B cell (primary cell): ENCODE measurements at regions not wholly inside any gene's neighbourhood (a gene's known extent, or its start where the extent isn't known, plus 50 kb on each side); places are given as distances from the start of the nearest gene placed in this dataset.

ENCODE experiments used
- ATAC-seq: fragments of 200-7000 bp; cut with Tn5 transposase; one replicate; pipeline ENCODE4 v1.10.0; 2021; ENCODE audit warnings: low read depth, mild to moderate bottlenecking, moderate number of reproducible peaks, moderate library complexity
- CTCF ChIA-PET: fragments of 350-600 bp; sonication (Branson Sonifier 250); formaldehyde crosslinking; loops from one replicate; lab custom pipeline; 2021; ENCODE audit warnings: antibody characterized with exemption, inconsistent platforms; lab: Charles Lee
- POLR2A ChIA-PET: fragments of 350-600 bp; sonication (Branson Sonifier 250); formaldehyde crosslinking; loops from one replicate; lab custom pipeline; 2021; ENCODE audit warnings: antibody characterized with exemption; lab: Charles Lee
- DNase-seq: peaks from one replicate; pipeline ENCODE4 v3.0.0; 2013
- H2AFZ ChIP-seq: 2 replicates; pipeline ENCODE4 v1.6.1; 2012; ENCODE audit warnings: mild to moderate bottlenecking, low read depth, low read length; ENCODE audit not compliant: insufficient read depth, poor library complexity, severe bottlenecking
- H3K27ac ChIP-seq, 2 donors: 1 replicate in 1 of 2; 2 replicates in 1 of 2; pipeline ENCODE4 v1.5.1; 2012 to 2013; ENCODE audit warnings: low read length in 2 of 2, mild to moderate bottlenecking in 2 of 2, moderate library complexity in 1 of 2
- H3K27me3 ChIP-seq, 4 experiments: fragments of 200-600 bp in 1 of 4; sonication (generic) in 1 of 4; replicated peaks in 1 of 4; 1 replicate in 2 of 4; 2 replicates in 2 of 4; pipeline versions ENCODE4 v1.6.1 to v1.7.0; 2013 to 2016; ENCODE audit warnings: low read length in 3 of 4, mild to moderate bottlenecking in 2 of 4, mixed read lengths in 1 of 4, moderate library complexity in 1 of 4; ENCODE audit not compliant: insufficient read depth in 4 of 4, control insufficient read depth in 3 of 4; ENCODE audit errors: control extremely low read depth in 1 of 4
- H3K36me3 ChIP-seq, 2 experiments: replicated peaks in 1 of 2; 1 replicate in 1 of 2; 2 replicates in 1 of 2; pipeline versions ENCODE4 v1.6.1 to v1.7.1; 2013; ENCODE audit warnings: low read length in 1 of 2; ENCODE audit not compliant: insufficient read depth in 2 of 2, control insufficient read depth in 1 of 2; ENCODE audit errors: control extremely low read depth in 1 of 2, extremely low read depth in 1 of 2
- H3K4me1 ChIP-seq, 2 donors: fragments of 200-600 bp in 1 of 2; sonication (generic) in 1 of 2; 1 replicate in 1 of 2; 2 replicates in 1 of 2; pipeline versions ENCODE4 v1.5.1 to v1.6.1; 2013 to 2017; ENCODE audit warnings: low read length in 2 of 2; ENCODE audit not compliant: control insufficient read depth in 2 of 2, insufficient read depth in 2 of 2
- H3K4me2 ChIP-seq: replicated peaks from 2 replicates; pipeline ENCODE3; 2012; ENCODE audit warnings: mild to moderate bottlenecking, low read depth, low read length; ENCODE audit not compliant: poor library complexity, severe bottlenecking
- H3K4me3 ChIP-seq, 5 experiments: fragments of 200-600 bp in 1 of 5; sonication (generic) in 1 of 5; 1 replicate in 3 of 5; 2 replicates in 2 of 5; pipeline versions ENCODE4 v1.5.1 to v1.7.0; 2011 to 2016; ENCODE audit warnings: low read length in 4 of 5, mild to moderate bottlenecking in 4 of 5, low read depth in 2 of 5, control low read depth in 1 of 5, moderate library complexity in 1 of 5; ENCODE audit not compliant: insufficient read depth in 1 of 5; ENCODE audit errors: control extremely low read depth in 1 of 5, extremely low read depth in 1 of 5
- H3K79me2 ChIP-seq: fragments of 200-600 bp; sonication (generic); one replicate; pipeline ENCODE4 v1.6.0; 2016; ENCODE audit warnings: low read length; ENCODE audit not compliant: control insufficient read depth, insufficient read depth
- H3K9ac ChIP-seq: fragments of 200-600 bp; sonication (generic); 2 replicates; pipeline ENCODE4 v1.6.1; 2017; ENCODE audit warnings: mild to moderate bottlenecking, low read length, moderate library complexity
- H3K9me3 ChIP-seq, 3 donors: one replicate each; pipeline versions ENCODE4 v1.6.1 to v1.7.1; 2013; ENCODE audit warnings: low read length in 2 of 3; ENCODE audit not compliant: control insufficient read depth in 2 of 3, insufficient read depth in 1 of 3; ENCODE audit errors: control extremely low read depth in 1 of 3
- H4K20me1 ChIP-seq: 2 replicates; pipeline ENCODE4 v1.6.0; 2012; ENCODE audit warnings: mild to moderate bottlenecking, low read length; ENCODE audit not compliant: insufficient read depth, control insufficient read depth, poor library complexity, severe bottlenecking
- H3K27ac Mint-ChIP-seq: one replicate; pipeline ENCODE4 v1.8.0; 2021; ENCODE audit warnings: mixed read lengths
- H3K27me3 Mint-ChIP-seq: one replicate; pipeline ENCODE4 v1.8.0; 2021; ENCODE audit warnings: mixed read lengths
- H3K4me1 Mint-ChIP-seq: one replicate; pipeline ENCODE4 v1.8.0; 2021; ENCODE audit warnings: mixed read lengths
- H3K4me3 Mint-ChIP-seq: one replicate; pipeline ENCODE4 v1.8.0; 2021; ENCODE audit warnings: mixed read lengths
- H3K9me3 Mint-ChIP-seq: one replicate; pipeline ENCODE4 v1.8.0; 2022; ENCODE audit warnings: mixed read lengths; ENCODE audit not compliant: insufficient read depth
- EZH2 ChIP-seq: IDR thresholded peaks from 2 replicates; pipeline ENCODE4 v1.6.1; 2012; ENCODE audit warnings: borderline replicate concordance, low read depth, mild to moderate bottlenecking, moderate library complexity, low read length; ENCODE audit not compliant: insufficient read depth, poor library complexity, severe bottlenecking
- WGBS: methylation state at CpG from one replicate; pipeline ENCODE4 v1.1.5; 2013; ENCODE audit warnings: missing lambda C conversion rate; ENCODE audit not compliant: insufficient coverage; 5-methylcytosine and 5-hydroxymethylcytosine counted together
- intact Hi-C: fragments of 100-400 bp; cut with micrococcal nuclease; formaldehyde crosslinking; loops from one replicate; pipeline ENCODE4 v1.10.0; 2022
- TF ChIP-seq, protein P1 (sequence below): fragments of 200-600 bp; IDR thresholded peaks from one replicate; pipeline ENCODE4 v1.8.0; 2022; ENCODE audit warnings: antibody characterized with exemption, mild to moderate bottlenecking

DNA sequence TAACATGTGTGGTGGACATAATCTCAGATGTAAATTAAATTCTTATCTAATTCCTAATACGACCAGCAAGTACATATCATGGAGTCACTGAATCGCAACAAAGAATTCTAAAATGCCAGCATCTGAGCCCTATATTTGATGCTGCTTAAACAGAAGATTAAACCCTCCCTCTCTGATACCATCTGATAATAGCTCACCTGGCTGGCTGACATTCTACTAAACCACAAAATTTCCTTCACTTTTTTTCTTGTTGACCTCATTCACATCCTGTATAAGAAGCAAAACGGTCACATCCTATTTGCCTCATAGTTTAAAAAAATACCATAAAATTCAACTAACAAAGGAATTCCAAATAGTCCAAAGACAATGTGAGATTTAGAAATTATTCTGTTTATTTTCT, 371.6 kb upstream of the SLC8A1 start:
- Histone ChIP-seq H3K4me1 (no peaks in the 10 kb centered on the region), H3K9me3 (no peaks in the 10 kb centered on the region), H2AFZ (no peak overlapping the region), H3K36me3 (no peaks in the 10 kb centered on the region), H3K9ac (no peak overlapping the region), H3K79me2 (no peaks in the 10 kb centered on the region), H3K27me3 (no peaks in the 10 kb centered on the region), H4K20me1 (no peaks in the 10 kb centered on the region), H3K4me2 (no peak overlapping the region), H3K27ac (no peak overlapping the region), H3K4me3 (no peak overlapping the region)
- Mint-ChIP-seq H3K27ac (no peak overlapping the region), H3K9me3 (no peaks in the 10 kb centered on the region), H3K27me3 (no peaks in the 10 kb centered on the region), H3K4me1 (no peaks in the 10 kb centered on the region), H3K4me3 (no peak overlapping the region)
- DNase-seq, result no peak
- intact Hi-C loops, result no loop called here
- TF ChIP-seq EZH2, result no peak
- ChIA-PET POLR2A (no interaction called here), CTCF (no interaction called here)
- ATAC-seq, result no peak
- 82% methylated on average over 2 of the region's 3 CpGs for WGBS

DNA sequence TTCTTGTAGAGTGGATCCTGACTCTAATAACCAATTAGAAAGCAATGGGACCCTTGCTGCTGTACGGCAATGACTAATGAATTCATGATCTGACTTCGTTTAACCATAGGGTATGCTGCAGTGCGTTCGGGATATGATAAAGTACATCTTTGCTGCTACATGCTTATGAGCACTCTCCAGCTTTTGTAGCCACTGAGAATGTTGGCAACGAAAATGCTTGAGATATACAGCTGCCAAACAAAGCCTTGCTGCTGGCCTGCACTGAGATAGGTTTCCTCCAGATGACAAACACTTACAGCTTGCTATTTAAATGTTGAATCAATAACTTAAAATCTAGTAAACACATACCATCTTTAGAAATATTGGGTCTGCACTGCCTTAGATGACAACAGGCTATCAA, 372.4 kb upstream of the SLC8A1 start:
- no peak for DNase-seq

More for the DNA sequence above, 372.4 kb upstream of the SLC8A1 start:
- Mint-ChIP-seq H3K27ac (no peak overlapping the region), H3K4me1 (no peaks in the 10 kb centered on the region), H3K4me3 (no peak overlapping the region), H3K27me3 (no peaks in the 10 kb centered on the region), H3K9me3 (no peaks in the 10 kb centered on the region)
- Histone ChIP-seq H4K20me1 (no peaks in the 10 kb centered on the region), H3K79me2 (no peaks in the 10 kb centered on the region), H2AFZ (no peak overlapping the region), H3K4me2 (no peak overlapping the region), H3K4me3 (no peak overlapping the region), H3K36me3 (no peaks in the 10 kb centered on the region), H3K4me1 (no peaks in the 10 kb centered on the region), H3K9ac (no peak overlapping the region), H3K9me3 (no peaks in the 10 kb centered on the region), H3K27me3 (no peaks in the 10 kb centered on the region), H3K27ac (no peak overlapping the region)
- 85% methylated on average over 5 of the region's 5 CpGs for WGBS
- ATAC-seq, result no peak
- intact Hi-C loops, result no loop called here
- CTCF ChIA-PET, result no interaction called here
- TF ChIP-seq, protein P1, sequence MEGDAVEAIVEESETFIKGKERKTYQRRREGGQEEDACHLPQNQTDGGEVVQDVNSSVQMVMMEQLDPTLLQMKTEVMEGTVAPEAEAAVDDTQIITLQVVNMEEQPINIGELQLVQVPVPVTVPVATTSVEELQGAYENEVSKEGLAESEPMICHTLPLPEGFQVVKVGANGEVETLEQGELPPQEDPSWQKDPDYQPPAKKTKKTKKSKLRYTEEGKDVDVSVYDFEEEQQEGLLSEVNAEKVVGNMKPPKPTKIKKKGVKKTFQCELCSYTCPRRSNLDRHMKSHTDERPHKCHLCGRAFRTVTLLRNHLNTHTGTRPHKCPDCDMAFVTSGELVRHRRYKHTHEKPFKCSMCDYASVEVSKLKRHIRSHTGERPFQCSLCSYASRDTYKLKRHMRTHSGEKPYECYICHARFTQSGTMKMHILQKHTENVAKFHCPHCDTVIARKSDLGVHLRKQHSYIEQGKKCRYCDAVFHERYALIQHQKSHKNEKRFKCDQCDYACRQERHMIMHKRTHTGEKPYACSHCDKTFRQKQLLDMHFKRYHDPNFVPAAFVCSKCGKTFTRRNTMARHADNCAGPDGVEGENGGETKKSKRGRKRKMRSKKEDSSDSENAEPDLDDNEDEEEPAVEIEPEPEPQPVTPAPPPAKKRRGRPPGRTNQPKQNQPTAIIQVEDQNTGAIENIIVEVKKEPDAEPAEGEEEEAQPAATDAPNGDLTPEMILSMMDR, result no peak
- TF ChIP-seq EZH2, result no peak
- POLR2A ChIA-PET, result interaction anchor here (0.6 kb wide), 1 partner anchor 1388 kb away, joined by 3 read pairs; no protein-coding TSS in a partner anchor
